KG1 (cell line): ENCODE measurements at regions not wholly inside any gene's neighbourhood (a gene's known extent, or its start where the extent isn't known, plus 50 kb on each side); places are given as distances from the start of the nearest gene placed in this dataset.

ENCODE experiments used
- DNase-seq: peaks from one replicate; lab custom pipeline; 2025; lab: John Stamatoyannopoulos, UW

DNA sequence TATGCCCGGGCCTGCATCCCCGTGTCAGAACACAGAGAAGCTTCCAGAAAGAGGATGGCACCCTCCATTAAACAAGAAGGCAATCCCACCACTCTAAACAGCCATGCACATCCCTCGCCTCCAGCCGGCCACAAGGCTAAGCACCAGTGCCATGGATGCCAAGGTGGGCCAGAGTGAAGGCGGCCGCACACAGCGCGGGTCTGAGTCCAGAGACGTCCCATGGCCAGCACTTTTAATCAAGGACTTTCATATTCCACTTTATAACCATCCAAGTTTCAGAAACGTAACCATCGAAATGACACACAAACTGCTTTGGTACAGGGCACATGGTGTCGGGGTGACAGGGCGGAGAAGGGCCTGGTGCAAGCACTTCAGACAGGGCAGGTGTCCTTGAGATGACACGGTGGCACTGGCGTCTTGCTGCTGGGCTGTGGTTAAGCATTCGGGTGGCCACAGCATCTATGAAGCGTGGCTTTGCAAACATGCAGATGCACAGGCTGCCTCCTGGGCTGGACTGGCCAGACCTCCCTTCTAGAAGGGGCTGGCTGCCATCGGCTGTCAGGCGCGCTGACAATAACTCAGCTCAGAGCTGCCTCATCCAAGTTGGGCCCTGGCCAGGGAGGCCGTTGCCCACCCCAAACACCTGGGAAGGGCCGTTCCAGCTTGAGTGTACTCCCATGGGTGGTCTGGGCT lies 117.2 kb downstream of the RFLNA start:
- DNase-seq = no peak

DNA sequence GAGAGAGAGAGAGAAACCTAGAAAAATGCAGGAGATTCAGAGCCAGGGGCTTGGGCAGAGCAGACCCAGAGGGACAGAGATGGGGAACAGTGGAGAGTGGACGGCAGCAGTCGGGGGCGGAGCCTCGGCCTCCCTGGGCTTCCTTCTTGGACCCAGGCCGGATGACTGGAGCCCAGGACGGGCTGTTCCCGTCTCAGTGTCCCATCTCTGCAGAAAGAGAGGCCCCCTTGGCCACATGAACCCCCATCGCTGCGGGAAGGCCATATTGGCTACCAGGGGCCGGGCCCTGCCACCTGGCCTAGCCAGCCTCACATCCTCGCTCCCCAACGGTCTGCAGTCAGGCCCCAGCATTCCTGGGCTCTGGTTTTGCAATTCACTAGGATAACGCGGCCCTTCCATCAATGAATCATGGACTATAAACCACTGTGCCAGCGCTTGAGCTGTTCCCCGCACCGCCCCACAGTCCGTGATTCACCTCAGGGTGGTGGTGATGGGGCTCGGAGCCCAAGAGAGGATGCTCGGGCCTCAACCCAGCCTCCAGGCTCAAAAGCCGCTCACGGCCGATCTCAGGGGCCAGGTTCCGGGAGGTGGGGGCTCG lies 116.5 kb downstream of the RFLNA start:
- DNase-seq = no peak

DNA sequence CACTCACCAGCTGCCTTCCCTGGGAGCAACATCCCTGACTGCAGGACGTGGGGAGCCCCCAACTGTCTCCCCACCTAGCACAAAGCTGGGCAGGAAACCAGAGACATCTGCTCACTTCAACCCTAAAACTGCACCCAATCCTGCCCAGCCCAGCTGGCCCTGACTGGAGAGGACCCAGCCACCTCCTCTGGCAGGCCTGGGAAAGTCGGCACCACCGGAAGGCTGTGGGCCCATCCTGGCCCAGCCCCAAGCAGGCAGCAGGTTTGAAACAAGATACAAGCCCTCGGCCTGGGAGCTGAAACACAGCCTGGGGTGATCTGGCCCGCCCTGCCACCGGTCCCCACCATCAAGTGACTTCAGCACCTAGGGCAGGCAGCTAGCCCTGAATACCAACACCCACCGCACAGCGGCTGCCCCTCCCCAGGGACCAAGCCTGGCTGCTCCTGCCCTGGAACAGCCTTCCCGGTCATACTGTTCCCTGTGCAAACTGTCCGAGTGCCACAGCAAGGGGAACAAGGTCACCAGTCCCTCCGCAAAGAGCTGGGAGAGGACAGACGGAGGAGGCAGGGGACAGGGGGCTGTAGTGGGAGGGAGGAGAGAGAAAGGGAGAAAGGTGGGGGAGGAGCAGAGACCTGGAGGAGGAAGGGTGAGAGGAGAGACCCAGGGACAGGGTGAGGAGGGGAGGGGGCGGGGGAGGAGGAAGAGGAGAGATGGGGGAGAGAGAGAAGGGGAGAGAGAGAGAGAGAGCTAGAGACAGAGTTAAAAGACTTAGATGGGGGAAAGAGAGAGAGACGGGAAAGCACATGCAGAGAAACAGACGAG lies 115.7 kb downstream of the RFLNA start:
- no peak for DNase-seq

DNA sequence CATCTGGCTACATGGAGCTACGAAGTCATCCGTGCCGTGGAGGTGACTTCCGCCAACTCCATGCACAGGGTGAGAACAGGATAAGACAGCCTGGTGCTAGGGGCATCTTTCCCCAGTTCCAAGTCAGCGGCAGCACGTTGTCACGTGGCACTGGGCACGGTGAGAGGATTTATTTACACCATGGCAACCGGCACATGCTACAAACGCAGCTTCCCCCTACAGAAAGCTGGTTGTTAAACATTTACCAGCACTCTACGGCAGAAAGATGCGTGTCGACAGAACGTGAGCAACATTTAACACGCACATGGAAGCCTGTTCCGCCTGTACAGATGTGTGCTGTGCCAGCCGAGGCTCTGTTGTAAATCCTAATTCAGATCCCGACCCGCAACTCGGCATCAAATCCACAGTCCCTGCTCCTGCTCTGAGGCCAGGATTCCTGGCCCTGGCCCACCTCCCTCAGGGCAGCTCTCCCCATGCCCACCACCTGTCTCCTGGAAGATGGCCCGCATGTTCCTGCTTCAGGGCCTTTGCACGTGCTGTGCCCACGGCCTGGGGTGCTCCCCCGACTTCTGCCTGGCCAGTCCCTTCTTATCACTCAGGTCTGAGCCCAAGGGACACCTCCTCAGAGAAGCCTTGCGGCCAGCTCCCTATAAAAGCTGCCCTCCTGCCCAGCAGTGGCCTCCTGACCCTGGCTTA lies 114.1 kb downstream of the RFLNA start:
- DNase-seq = no peak

DNA sequence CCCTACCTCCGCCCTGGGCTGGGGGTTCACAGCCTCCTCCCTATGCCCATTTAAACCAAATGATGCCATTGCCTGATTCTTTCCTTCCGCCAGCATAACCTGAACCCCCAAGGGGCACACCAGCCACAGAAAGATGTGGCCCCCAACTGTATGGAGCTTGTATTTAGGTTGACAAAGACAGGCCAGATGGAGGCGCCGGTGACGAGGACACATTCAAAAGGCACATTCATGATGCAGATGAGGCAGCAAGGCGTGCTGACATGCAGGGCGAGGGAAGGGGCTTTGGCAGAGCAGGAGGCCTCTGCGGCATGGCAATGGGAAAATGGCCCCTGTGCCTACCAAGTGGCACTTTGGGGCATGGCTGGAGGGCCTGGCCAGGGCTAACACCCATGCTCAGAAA lies 112.2 kb downstream of the RFLNA start:
- DNase-seq = no peak

- DNase-seq = no peak
Measured at GRCh38 chr12:124406043-124406442, 111.2 kb downstream of the RFLNA start.

GRCh38 chr12:124405592-124405991 lies 110.7 kb downstream of the RFLNA start:
- DNase-seq = no peak

DNA sequence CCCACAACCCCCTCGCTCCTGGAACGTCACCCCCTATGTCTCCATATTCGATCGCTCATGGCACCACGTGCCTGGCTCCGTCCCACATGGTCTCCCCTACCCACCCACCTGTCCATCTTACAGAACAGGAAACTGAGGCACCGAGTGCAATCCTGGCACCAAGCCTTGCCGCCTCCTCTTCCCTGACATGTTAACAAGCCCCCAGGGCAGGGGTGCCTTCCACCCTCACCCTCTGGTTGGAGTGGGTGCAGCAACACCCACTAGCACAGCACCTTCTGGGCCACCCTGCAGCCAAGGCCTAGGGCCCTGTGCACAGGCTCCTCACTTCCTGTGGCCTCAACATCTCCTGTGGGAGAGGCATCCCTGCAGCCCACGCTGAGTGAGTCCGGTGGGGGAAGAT lies 110.3 kb downstream of the RFLNA start:
- no peak for DNase-seq

- DNase-seq = no peak
Measured at GRCh38 chr12:124404162-124404784, 109.4 kb downstream of the RFLNA start.

DNA sequence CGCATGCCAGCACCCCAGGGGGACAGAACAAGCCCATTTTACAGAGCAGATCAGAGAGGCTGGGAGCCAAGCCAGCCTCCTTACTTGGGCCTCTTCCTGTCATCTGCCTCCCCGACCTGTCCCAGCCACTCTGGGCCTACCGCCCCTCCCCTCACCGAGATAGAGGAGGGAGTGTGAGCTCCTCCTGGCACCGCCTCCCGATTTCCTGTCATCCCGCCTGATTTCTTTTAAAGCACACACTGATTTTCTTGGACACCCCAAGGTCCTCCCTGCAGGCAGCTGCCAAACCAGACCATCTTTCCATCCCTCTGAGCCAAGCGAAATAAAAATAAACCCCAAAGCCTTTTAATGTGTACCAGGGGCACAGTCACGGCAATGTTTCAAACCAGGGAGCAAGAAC lies 108.4 kb downstream of the RFLNA start:
- no peak for DNase-seq

DNA sequence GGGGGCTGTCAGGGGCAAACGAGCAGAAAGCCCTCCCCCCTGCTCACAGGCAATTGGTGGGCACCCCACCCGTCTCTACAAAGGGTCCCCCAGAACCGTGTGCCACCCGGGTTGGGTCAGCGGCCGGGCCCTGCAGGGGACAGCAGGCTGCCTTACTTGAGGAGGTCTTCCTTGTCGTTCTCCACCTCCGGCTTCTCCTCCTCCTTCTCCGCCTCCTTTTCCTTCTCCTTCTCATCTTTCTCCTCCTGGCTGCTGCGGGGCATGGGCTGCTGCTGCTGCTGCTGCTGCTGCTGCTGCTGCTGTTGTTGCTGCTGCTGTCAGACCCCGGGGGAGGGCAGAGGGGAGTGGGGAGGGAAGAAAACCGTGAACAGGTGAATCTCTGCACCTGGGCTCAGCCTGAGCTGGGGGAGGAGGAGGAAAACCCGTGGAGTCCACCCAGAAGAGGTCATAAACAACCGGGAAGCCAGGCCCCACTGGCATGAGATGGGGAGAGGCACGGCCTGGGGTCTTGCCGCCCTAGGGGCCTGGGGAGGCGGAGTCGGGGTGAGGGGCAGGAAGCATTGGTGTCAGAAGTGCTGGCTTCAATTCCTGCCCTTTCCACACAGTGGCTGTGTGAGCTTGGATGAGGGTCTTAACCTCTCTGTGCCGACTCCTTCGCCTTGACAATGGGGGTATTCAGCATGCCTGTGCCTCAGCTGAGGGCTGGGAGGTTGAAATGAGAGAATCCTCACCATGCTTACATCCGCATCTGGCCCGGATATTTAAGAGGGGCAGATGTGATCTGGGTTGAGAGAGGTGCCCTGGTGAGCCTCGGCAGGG lies 107.6 kb downstream of the RFLNA start:
- DNase-seq = no peak

DNA sequence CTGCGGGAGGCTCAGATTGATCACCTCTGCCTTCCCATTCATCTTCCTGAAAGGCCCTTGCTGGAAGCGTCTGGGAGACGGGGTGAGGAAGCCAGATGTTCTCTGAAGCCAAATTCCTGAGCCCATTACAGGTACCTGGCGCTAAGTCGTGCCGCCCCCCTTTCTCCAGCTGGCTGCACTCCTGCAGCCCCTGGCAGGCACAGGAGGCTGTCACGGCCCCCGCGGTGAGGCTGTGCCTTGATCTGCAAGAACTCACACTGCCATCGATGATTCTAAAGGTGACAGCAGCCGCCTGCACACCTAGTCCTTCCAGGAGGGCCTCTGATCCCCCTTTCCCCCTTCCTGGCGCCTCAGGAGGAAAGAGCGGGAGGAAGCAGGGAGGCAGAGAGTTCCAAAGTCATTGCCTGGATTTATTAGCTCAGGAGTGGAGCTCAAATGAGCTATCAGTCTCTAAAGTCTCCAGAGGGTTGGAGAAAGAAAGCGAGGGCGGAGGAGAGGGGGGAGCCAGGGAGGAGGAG lies 106.9 kb downstream of the RFLNA start:
- DNase-seq = no peak

DNA sequence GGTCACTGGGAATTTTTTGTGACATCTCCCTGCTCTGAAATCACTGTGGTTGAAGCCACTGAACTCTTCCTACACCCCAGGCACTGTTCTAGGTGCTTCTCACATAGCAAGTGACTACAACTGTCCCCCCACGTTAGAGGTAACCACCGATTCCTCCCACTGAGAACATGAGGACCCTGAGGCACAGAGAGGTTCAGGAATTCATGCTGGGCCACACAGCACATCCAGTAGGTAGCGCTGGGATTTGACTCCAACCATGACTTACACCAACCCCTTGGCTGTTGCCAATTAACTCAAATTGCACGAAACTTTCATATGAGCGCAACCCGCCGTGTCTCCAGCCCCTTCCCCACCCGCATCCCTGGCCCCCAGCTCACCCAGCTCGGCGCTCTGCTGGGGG lies 105.2 kb downstream of the RFLNA start:
- DNase-seq = no peak

- no peak for DNase-seq
Measured at GRCh38 chr12:124399622-124400021, 104.7 kb downstream of the RFLNA start.

- DNase-seq = no peak
Measured at GRCh38 chr12:124398578-124399227, 103.8 kb downstream of the RFLNA start.

DNA sequence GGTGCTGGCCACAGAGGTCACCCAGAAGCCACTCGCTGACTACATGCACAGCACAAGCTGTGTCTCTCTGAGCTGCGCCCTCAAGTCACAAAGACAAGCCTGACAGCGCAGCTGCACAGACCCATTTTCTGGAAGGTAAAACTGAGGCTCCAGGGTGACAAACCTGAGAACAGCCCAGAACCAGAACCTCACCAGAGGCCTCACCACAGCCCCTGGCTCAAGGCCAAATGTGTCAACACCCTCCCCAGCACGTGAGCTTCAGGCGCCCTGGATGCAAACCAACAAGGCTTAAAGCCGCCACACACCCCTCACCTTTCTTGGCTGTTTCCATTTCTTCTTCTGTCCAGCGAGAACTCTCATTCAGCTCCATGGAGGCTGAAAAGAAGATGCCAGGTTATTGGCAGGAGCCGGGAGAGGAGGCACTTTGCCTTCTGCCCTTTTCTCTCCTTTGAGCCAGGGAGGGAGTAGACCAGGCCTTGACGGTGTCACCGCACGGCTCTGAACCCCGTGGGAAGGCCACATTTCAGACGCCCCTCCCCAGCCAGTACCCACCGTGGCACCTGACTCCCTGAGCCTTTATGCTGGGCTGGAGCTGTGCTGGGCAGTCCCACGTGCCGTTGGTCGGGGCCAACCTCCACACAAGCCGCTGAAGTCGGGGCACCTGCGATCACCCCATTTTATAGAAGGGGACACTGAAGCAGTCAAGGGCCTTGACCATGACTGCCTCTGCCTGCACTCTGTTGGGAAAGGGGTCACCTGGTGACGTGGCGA lies 103.1 kb downstream of the RFLNA start:
- DNase-seq = no peak

- no peak for DNase-seq
Measured at GRCh38 chr12:124397399-124397679, 102.4 kb downstream of the RFLNA start.

DNA sequence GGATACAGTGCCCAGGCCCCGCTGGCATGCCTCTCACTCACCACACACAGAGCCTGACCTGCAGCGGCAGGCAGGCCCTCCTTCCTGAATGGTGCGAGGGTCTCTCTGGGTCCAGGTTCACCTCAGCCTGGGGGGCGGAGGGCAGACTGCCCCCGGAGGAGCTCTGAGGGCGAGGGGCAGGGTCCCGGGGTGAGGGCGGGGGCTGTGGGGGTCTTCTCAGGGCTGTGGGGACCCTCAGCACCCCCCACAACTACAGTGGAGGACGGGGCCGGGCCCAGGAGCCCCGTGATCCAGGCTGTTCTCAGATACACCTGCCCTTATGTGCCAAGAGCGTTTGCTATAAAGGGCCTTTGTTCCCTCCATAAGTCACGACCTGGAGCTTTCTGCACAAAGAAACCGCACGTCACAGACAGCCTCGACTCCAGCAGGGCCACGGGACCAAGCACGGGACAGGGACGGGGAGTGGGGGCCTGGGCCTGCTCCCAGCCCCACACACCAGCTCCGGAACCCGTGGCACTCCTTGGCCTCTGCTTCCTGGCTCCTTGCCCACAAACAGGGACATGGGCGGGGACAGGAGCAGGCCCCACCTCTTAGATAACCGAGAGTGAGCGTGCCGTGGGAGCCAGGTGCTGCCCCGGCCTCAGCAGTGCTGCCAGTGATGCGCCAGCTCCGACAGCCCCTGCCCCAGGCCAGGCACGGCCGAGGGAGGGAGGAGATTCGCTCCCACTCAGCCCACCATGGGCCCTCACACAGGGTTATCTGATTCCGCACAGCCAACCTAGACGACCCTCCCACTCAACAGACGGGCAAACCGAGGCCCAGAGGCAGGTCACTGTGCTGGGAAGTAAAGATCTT lies 101.9 kb downstream of the RFLNA start:
- DNase-seq = no peak

- DNase-seq = no peak
Measured at GRCh38 chr12:124395986-124396385, 101.1 kb downstream of the RFLNA start.
